ENCODE measurements at regions not wholly inside any gene's neighbourhood (a gene's known extent, or its start where the extent isn't known, plus 50 kb on each side); places are given as distances from the start of the nearest gene placed in this dataset.

DNA sequence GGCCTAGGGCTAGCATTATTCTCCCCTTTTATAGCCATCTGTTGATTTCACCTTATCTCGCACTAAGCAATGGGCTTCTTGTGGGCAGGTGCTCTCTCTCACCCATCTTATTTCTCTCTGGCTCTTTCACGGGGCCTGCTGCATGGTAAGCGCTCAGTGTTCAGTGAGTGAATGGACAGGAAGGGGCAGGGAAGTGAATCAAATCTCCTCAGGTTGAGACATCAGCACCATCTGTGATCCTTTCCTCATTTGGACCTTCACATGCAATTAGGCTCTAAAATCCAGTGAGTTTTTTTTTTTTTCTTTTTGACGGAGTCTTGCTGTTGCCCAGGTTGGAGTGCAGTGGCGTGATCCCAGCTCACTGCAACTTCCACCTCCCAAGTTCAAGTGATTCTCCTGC, 76.5 kb upstream of the EZR start:
- TF ChIP-seq, protein P1, sequence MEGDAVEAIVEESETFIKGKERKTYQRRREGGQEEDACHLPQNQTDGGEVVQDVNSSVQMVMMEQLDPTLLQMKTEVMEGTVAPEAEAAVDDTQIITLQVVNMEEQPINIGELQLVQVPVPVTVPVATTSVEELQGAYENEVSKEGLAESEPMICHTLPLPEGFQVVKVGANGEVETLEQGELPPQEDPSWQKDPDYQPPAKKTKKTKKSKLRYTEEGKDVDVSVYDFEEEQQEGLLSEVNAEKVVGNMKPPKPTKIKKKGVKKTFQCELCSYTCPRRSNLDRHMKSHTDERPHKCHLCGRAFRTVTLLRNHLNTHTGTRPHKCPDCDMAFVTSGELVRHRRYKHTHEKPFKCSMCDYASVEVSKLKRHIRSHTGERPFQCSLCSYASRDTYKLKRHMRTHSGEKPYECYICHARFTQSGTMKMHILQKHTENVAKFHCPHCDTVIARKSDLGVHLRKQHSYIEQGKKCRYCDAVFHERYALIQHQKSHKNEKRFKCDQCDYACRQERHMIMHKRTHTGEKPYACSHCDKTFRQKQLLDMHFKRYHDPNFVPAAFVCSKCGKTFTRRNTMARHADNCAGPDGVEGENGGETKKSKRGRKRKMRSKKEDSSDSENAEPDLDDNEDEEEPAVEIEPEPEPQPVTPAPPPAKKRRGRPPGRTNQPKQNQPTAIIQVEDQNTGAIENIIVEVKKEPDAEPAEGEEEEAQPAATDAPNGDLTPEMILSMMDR (IDR thresholded peaks at IDR 0.05; ENCODE audit: poor library complexity): no peak
- TF ChIP-seq EZH2phosphoT487 (IDR thresholded peaks at IDR 0.05; ENCODE audit: low read depth, severe bottlenecking, unreplicated experiment) (no peak), EZH2 (IDR thresholded peaks at IDR 0.05; ENCODE audit: borderline replicate concordance) (no peak)

All from hepatocyte (in vitro differentiated cells).